HG03439 (cell line): ENCODE measurements at regions not wholly inside any gene's neighbourhood (a gene's known extent, or its start where the extent isn't known, plus 50 kb on each side); places are given as distances from the start of the nearest gene placed in this dataset.
"Not testable (repeated sequence)": the region's sequence is repeated elsewhere in the genome, so short reads cannot be mapped to it uniquely, and the experiment has no call there.

Source experiments
- ATAC-seq: cut with Tn5 transposase; IDR thresholded peaks from one replicate; pipeline ENCODE4 v1.9.1; 2021; ENCODE audit warnings: mild to moderate bottlenecking, moderate library complexity; ENCODE audit not compliant: unreplicated experiment

GRCh38 chr21:25273959-25274358 lies 333.3 kb downstream of the MRPL39 start:
- ATAC-seq: no peak

GRCh38 chr21:25254491-25255174 lies 352.6 kb downstream of the MRPL39 start:
- no peak for ATAC-seq

- ATAC-seq: no peak
These were observed 360.7 kb downstream of the MRPL39 start for GRCh38 chr21:25246546-25246945.

GRCh38 chr21:25244735-25245134 lies 362.5 kb downstream of the MRPL39 start:
- ATAC-seq: no peak

GRCh38 chr21:25243808-25244207 lies 363.5 kb downstream of the MRPL39 start:
- ATAC-seq: no peak

GRCh38 chr21:25240974-25241373 lies 366.3 kb downstream of the MRPL39 start:
- ATAC-seq: no peak

- ATAC-seq: peak; percentile 87
These were observed 372.2 kb downstream of the MRPL39 start for GRCh38 chr21:25234857-25235801.

GRCh38 chr21:25220954-25221353 lies 386.3 kb downstream of the MRPL39 start:
- no peak for ATAC-seq

GRCh38 chr21:25220169-25220568 lies 387.1 kb downstream of the MRPL39 start:
- ATAC-seq: no peak

GRCh38 chr21:25215698-25216384 lies 391.4 kb downstream of the MRPL39 start:
- ATAC-seq: peak; percentile 93

GRCh38 chr21:25214676-25215075 lies 392.6 kb downstream of the MRPL39 start:
- ATAC-seq: no peak

GRCh38 chr21:25199944-25200343 lies 407.3 kb downstream of the MRPL39 start:
- ATAC-seq: no peak

- ATAC-seq: peak; percentile 71
These were observed 416.1 kb downstream of the MRPL39 start for GRCh38 chr21:25191141-25191540.

GRCh38 chr21:25189497-25189896 lies 417.8 kb downstream of the MRPL39 start:
- ATAC-seq: no peak

- peak; percentile 81 for ATAC-seq
These were observed 418.6 kb downstream of the MRPL39 start for GRCh38 chr21:25188677-25189079.

- ATAC-seq: no peak
These were observed 421.0 kb downstream of the MRPL39 start for GRCh38 chr21:25186273-25186672.

- ATAC-seq: no peak
These were observed 423.7 kb downstream of the MRPL39 start for GRCh38 chr21:25183577-25183976.

- not testable (repeated sequence) for ATAC-seq
These were observed 425.6 kb downstream of the MRPL39 start for GRCh38 chr21:25181690-25182089.

GRCh38 chr21:25179116-25179515 lies 428.2 kb downstream of the MRPL39 start:
- ATAC-seq: no peak

- ATAC-seq: peak; percentile 92
These were observed 430.5 kb downstream of the MRPL39 start for GRCh38 chr21:25176637-25177412.

GRCh38 chr21:25175938-25176337 lies 431.3 kb downstream of the MRPL39 start:
- ATAC-seq: no peak
